ENCODE measurements at regions not wholly inside any gene's neighbourhood (a gene's known extent, or its start where the extent isn't known, plus 50 kb on each side); places are given as distances from the start of the nearest gene placed in this dataset.

DNA sequence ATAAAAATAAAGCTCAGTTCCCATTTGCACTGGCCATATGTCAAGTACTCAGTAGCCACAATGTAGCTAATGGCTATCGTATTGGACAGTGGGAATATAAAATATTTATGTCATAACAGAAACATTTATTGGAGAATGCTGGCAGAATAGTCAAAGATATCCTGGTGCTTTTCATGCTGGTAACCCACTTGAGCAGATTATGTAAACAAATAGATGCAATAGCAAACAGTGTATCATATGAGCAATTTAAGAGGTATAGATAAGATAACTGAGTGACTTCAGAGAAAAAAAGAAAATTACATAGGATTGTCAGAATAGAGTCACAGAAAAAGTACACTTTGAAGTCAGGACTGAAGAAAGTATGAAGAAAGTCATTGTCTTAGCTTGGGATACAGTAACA lies 426.6 kb downstream of the NDFIP2 start:
- Mint-ChIP-seq H3K4me1 (peaks cover 5% of the 10 kb centered on the region; the same call in 1 of the 2 replicates), H3K9me3 (no peaks in the 10 kb centered on the region), H3K36me3 (no peaks in the 10 kb centered on the region), H3K4me3 (no peak overlapping the region), H3K27me3 (ENCODE audit: low read depth) (no peaks in the 10 kb centered on the region), H3K27ac (no peak overlapping the region)
- TF ChIP-seq OVOL2 (CRISPR knock-in tag; IDR thresholded peaks at IDR 0.05; ENCODE audit: borderline replicate concordance) = no peak
- no peak for TF ChIP-seq ZNF396 (CRISPR knock-in tag; IDR thresholded peaks at IDR 0.05; ENCODE audit: borderline replicate concordance)
- TF ChIP-seq, protein P1, sequence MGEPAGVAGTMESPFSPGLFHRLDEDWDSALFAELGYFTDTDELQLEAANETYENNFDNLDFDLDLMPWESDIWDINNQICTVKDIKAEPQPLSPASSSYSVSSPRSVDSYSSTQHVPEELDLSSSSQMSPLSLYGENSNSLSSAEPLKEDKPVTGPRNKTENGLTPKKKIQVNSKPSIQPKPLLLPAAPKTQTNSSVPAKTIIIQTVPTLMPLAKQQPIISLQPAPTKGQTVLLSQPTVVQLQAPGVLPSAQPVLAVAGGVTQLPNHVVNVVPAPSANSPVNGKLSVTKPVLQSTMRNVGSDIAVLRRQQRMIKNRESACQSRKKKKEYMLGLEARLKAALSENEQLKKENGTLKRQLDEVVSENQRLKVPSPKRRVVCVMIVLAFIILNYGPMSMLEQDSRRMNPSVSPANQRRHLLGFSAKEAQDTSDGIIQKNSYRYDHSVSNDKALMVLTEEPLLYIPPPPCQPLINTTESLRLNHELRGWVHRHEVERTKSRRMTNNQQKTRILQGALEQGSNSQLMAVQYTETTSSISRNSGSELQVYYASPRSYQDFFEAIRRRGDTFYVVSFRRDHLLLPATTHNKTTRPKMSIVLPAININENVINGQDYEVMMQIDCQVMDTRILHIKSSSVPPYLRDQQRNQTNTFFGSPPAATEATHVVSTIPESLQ (CRISPR knock-in tag; IDR thresholded peaks at IDR 0.05) = no peak
- no peak for TF ChIP-seq CREM (CRISPR knock-in tag; IDR thresholded peaks at IDR 0.05)
- TF ChIP-seq NR1H2 (CRISPR knock-in tag; IDR thresholded peaks at IDR 0.05) = no peak
- TF ChIP-seq, protein P2, sequence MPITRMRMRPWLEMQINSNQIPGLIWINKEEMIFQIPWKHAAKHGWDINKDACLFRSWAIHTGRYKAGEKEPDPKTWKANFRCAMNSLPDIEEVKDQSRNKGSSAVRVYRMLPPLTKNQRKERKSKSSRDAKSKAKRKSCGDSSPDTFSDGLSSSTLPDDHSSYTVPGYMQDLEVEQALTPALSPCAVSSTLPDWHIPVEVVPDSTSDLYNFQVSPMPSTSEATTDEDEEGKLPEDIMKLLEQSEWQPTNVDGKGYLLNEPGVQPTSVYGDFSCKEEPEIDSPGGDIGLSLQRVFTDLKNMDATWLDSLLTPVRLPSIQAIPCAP (CRISPR knock-in tag; IDR thresholded peaks at IDR 0.05) = no peak
- POLR2A ChIA-PET = no interaction called here
- ATAC-seq = no peak
- DNase-seq (ENCODE audit: low spot score) = no peak
- CTCF ChIA-PET = no interaction called here

DNA sequence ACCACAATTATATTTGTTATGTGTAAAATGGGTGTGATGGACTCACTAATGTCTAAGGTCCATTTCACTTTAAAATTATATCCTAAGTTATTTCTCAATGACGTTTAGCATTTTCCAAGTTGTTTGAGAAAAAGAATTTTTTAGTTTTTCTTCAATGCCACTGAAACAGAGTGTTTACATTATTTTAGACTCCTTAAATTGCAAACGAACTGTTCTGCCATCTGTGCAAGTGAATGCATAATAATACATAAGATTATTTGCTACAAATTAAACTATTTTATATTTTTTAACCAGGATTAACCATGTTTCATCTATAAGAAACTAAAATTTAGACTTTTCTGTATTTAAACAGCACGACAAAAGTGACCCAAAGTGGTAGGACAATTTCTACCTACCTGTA lies 425.4 kb downstream of the NDFIP2 start:
- no peaks in the 10 kb centered on the region for H3K9me3 Mint-ChIP-seq
- no peaks in the 10 kb centered on the region for H3K36me3 Mint-ChIP-seq
- ChIA-PET CTCF (no interaction called here), POLR2A (no interaction called here)
- no peak for DNase-seq (ENCODE audit: low spot score)
- no peak overlapping the region for H3K4me3 Mint-ChIP-seq
- ATAC-seq = no peak
- no peak for TF ChIP-seq MYBL2 (CRISPR knock-in tag; IDR thresholded peaks at IDR 0.05)
- TF ChIP-seq OVOL2 (CRISPR knock-in tag; IDR thresholded peaks at IDR 0.05; ENCODE audit: borderline replicate concordance) = no peak
- TF ChIP-seq, protein P3, sequence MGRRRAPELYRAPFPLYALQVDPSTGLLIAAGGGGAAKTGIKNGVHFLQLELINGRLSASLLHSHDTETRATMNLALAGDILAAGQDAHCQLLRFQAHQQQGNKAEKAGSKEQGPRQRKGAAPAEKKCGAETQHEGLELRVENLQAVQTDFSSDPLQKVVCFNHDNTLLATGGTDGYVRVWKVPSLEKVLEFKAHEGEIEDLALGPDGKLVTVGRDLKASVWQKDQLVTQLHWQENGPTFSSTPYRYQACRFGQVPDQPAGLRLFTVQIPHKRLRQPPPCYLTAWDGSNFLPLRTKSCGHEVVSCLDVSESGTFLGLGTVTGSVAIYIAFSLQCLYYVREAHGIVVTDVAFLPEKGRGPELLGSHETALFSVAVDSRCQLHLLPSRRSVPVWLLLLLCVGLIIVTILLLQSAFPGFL (CRISPR knock-in tag; IDR thresholded peaks at IDR 0.05; ENCODE audit: borderline replicate concordance) = no peak
- TF ChIP-seq MXD4 (CRISPR knock-in tag; IDR thresholded peaks at IDR 0.05; ENCODE audit: borderline replicate concordance) = no peak
- TF ChIP-seq, protein P4, sequence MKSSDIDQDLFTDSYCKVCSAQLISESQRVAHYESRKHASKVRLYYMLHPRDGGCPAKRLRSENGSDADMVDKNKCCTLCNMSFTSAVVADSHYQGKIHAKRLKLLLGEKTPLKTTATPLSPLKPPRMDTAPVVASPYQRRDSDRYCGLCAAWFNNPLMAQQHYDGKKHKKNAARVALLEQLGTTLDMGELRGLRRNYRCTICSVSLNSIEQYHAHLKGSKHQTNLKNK (CRISPR knock-in tag; IDR thresholded peaks at IDR 0.05) = no peak
- TF ChIP-seq ELF4 (CRISPR knock-in tag; IDR thresholded peaks at IDR 0.05; ENCODE audit: low read depth) = no peak
- no peak for TF ChIP-seq NFE2L1 (CRISPR knock-in tag; IDR thresholded peaks at IDR 0.05)
- TF ChIP-seq GTF2I (CRISPR knock-in tag; conservative IDR thresholded peaks at IDR 0.05) = no peak
- TF ChIP-seq ATF1 (CRISPR knock-in tag; IDR thresholded peaks at IDR 0.05) = no peak
- TF ChIP-seq TP53 (CRISPR knock-in tag; IDR thresholded peaks at IDR 0.05) = no peak
- TF ChIP-seq, protein P5, sequence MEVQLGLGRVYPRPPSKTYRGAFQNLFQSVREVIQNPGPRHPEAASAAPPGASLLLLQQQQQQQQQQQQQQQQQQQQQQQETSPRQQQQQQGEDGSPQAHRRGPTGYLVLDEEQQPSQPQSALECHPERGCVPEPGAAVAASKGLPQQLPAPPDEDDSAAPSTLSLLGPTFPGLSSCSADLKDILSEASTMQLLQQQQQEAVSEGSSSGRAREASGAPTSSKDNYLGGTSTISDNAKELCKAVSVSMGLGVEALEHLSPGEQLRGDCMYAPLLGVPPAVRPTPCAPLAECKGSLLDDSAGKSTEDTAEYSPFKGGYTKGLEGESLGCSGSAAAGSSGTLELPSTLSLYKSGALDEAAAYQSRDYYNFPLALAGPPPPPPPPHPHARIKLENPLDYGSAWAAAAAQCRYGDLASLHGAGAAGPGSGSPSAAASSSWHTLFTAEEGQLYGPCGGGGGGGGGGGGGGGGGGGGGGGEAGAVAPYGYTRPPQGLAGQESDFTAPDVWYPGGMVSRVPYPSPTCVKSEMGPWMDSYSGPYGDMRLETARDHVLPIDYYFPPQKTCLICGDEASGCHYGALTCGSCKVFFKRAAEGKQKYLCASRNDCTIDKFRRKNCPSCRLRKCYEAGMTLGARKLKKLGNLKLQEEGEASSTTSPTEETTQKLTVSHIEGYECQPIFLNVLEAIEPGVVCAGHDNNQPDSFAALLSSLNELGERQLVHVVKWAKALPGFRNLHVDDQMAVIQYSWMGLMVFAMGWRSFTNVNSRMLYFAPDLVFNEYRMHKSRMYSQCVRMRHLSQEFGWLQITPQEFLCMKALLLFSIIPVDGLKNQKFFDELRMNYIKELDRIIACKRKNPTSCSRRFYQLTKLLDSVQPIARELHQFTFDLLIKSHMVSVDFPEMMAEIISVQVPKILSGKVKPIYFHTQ (CRISPR knock-in tag; IDR thresholded peaks at IDR 0.05) = no peak
- no peak for TF ChIP-seq GRHL2 (CRISPR knock-in tag; IDR thresholded peaks at IDR 0.05; ENCODE audit: insufficient replicate concordance, severe bottlenecking)
- no peak for TF ChIP-seq FOXK1 (CRISPR knock-in tag; IDR thresholded peaks at IDR 0.05)
- TF ChIP-seq, protein P6, sequence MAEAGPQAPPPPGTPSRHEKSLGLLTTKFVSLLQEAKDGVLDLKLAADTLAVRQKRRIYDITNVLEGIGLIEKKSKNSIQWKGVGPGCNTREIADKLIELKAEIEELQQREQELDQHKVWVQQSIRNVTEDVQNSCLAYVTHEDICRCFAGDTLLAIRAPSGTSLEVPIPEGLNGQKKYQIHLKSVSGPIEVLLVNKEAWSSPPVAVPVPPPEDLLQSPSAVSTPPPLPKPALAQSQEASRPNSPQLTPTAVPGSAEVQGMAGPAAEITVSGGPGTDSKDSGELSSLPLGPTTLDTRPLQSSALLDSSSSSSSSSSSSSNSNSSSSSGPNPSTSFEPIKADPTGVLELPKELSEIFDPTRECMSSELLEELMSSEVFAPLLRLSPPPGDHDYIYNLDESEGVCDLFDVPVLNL (CRISPR knock-in tag; IDR thresholded peaks at IDR 0.05; ENCODE audit: borderline replicate concordance, low read depth) = no peak
- no peak for TF ChIP-seq ZNF263 (CRISPR knock-in tag; IDR thresholded peaks at IDR 0.05; ENCODE audit: low read depth)
- H3K27ac Mint-ChIP-seq = no peak overlapping the region
- H3K4me1 Mint-ChIP-seq = peaks cover 6% of the 10 kb centered on the region
- no peaks in the 10 kb centered on the region for H3K27me3 Mint-ChIP-seq (ENCODE audit: low read depth)
